ENCODE measurements at regions not wholly inside any gene's neighbourhood (a gene's known extent, or its start where the extent isn't known, plus 50 kb on each side); places are given as distances from the start of the nearest gene placed in this dataset.

GRCh38 chr4:110675426-110675825, 52.5 kb upstream of the PITX2 start:
- TF ChIP-seq, protein P1, sequence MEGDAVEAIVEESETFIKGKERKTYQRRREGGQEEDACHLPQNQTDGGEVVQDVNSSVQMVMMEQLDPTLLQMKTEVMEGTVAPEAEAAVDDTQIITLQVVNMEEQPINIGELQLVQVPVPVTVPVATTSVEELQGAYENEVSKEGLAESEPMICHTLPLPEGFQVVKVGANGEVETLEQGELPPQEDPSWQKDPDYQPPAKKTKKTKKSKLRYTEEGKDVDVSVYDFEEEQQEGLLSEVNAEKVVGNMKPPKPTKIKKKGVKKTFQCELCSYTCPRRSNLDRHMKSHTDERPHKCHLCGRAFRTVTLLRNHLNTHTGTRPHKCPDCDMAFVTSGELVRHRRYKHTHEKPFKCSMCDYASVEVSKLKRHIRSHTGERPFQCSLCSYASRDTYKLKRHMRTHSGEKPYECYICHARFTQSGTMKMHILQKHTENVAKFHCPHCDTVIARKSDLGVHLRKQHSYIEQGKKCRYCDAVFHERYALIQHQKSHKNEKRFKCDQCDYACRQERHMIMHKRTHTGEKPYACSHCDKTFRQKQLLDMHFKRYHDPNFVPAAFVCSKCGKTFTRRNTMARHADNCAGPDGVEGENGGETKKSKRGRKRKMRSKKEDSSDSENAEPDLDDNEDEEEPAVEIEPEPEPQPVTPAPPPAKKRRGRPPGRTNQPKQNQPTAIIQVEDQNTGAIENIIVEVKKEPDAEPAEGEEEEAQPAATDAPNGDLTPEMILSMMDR (IDR thresholded peaks at IDR 0.05; ENCODE audit: control insufficient read depth, extremely low read depth, insufficient read depth): no peak
- DNase-seq (ENCODE audit: low read depth): no peak

DNA sequence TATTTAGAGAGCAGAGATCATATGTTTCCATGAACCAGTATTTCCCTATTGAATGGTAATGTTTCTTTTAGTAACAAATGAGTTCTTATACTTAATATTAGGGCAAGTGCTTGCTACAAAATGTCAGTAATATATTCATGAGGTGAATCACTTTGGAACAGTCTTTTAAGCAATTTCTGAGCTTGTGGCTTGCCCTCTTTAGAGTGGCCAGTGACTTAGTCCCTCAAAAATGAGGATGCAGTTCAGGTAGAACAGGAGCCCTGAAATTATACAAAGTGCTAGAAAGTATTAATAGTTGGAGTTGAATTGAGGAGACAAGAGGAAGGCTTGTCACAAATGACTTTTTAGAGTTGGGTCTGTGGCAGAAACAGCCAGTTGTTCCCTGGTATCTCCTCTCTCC, 53.4 kb upstream of the PITX2 start:
- TF ChIP-seq, protein P1 (IDR thresholded peaks at IDR 0.05; ENCODE audit: control insufficient read depth, extremely low read depth, insufficient read depth): no peak
- H3K4me3 ChIP-seq (ENCODE audit: low read depth, low read length): no peak overlapping the region
- no peak for DNase-seq (ENCODE audit: low read depth)

More at GRCh38 chr4:110675426-110675825, 52.5 kb upstream of the PITX2 start:
- H3K4me3 ChIP-seq (ENCODE audit: low read depth, low read length): no peak overlapping the region

DNA sequence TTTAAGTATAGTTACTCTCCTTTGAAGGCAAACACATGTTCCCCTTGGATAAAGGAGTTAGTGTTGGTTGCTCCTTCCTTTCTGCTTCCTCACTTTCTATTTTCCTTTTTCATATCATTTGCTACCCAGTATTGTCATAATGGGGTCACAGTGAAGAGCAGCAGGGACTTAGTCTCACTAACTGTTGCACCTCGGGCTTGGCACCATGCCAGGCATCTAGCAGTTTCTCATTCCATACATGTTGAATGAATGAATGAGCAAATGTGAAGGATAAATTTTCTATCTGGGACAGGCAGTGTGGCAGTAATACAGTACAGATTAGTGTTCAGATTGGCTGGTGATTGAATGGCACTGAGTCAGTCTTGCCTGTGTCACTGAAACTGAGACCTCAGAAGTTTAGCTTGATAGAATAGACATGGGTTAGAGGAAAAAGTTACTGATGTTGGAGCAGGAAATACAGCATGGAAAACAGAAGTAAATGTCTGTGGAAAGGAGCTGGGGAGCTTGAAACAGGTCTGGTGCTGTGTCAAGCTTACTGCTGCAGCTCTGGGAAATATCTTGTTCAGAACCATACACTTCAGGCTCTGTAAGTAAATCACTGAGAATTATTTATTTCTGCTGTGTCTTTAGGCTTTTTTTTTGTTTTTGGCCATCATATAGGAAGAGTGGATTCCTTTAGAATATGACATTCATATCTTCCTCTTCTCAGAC, 55.8 kb upstream of the PITX2 start:
- TF ChIP-seq, protein P1 (IDR thresholded peaks at IDR 0.05; ENCODE audit: control insufficient read depth, extremely low read depth, insufficient read depth): no peak
- H3K4me3 ChIP-seq (ENCODE audit: low read depth, low read length): no peak overlapping the region
- DNase-seq (ENCODE audit: low read depth): no peak

GRCh38 chr4:110680265-110680664, 57.4 kb upstream of the PITX2 start:
- no peak overlapping the region for H3K4me3 ChIP-seq (ENCODE audit: low read depth, low read length)
- DNase-seq (ENCODE audit: low read depth): no peak
- TF ChIP-seq, protein P1 (IDR thresholded peaks at IDR 0.05; ENCODE audit: control insufficient read depth, extremely low read depth, insufficient read depth): no peak

DNA sequence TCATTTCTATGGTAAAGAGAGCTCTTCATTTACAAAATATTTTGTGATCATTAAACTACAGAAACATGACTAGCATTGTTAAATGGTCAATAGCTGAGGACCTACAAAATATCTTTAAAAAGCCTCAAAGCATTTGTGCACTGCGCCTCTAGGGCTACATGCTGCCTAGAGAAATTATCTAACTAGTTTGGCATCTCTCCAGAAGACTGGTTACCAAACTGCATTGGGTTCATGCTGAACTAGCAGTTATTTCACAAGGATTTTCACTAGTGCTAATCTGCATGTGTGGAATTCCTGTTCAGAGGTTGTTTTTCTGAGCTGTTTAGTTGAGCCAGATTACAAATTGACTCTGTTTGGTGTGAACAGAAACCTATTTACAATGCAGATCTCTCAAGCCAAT, 58.5 kb upstream of the PITX2 start:
- TF ChIP-seq, protein P1 (IDR thresholded peaks at IDR 0.05; ENCODE audit: control insufficient read depth, extremely low read depth, insufficient read depth): no peak
- H3K4me3 ChIP-seq (ENCODE audit: low read depth, low read length): no peak overlapping the region
- no peak for DNase-seq (ENCODE audit: low read depth)

GRCh38 chr4:110682311-110682710, 59.4 kb upstream of the PITX2 start:
- TF ChIP-seq, protein P1 (IDR thresholded peaks at IDR 0.05; ENCODE audit: control insufficient read depth, extremely low read depth, insufficient read depth): no peak
- no peak overlapping the region for H3K4me3 ChIP-seq (ENCODE audit: low read depth, low read length)
- no peak for DNase-seq (ENCODE audit: low read depth)

GRCh38 chr4:110683601-110684000, 60.7 kb upstream of the PITX2 start:
- TF ChIP-seq, protein P1 (IDR thresholded peaks at IDR 0.05; ENCODE audit: control insufficient read depth, extremely low read depth, insufficient read depth): no peak
- no peak for DNase-seq (ENCODE audit: low read depth)
- no peak overlapping the region for H3K4me3 ChIP-seq (ENCODE audit: low read depth, low read length)
